SJCRH30 (cell line): ENCODE measurements at regions not wholly inside any gene's neighbourhood (a gene's known extent, or its start where the extent isn't known, plus 50 kb on each side); places are given as distances from the start of the nearest gene placed in this dataset.
"Not testable (repeated sequence)": the region's sequence is repeated elsewhere in the genome, so short reads cannot be mapped to it uniquely, and the experiment has no call there.

ENCODE experiments used
- DNase-seq, 2 experiments: peaks; one replicate each; pipeline ENCODE4 v3.0.0-alpha.2; 2015 to 2020
- H3K27ac ChIP-seq: fragments of 250-450 bp; sonication (Bioruptor Pico); 2 replicates; pipeline ENCODE4 v1.5.1; 2020; ENCODE audit warnings: mild to moderate bottlenecking, moderate library complexity
- H3K27me3 ChIP-seq: fragments of 250-450 bp; sonication (Bioruptor Pico); 2 replicates; pipeline ENCODE4 v1.5.1; 2020; ENCODE audit warnings: mild to moderate bottlenecking, moderate library complexity
- H3K36me3 ChIP-seq: fragments of 250-450 bp; sonication (Bioruptor Pico); 2 replicates; pipeline ENCODE4 v1.5.1; 2020; ENCODE audit warnings: mild to moderate bottlenecking, moderate library complexity
- H3K4me1 ChIP-seq: fragments of 250-450 bp; sonication (Bioruptor Pico); 2 replicates; pipeline ENCODE4 v1.5.1; 2020; ENCODE audit warnings: mild to moderate bottlenecking, moderate library complexity
- H3K4me3 ChIP-seq: fragments of 250-450 bp; sonication (Bioruptor Pico); 2 replicates; pipeline ENCODE4 v1.5.1; 2020; ENCODE audit warnings: mild to moderate bottlenecking, moderate library complexity
- H3K9me3 ChIP-seq: fragments of 250-450 bp; sonication (Bioruptor Pico); replicated peaks from 2 replicates; pipeline ENCODE4 v1.5.1; 2020; ENCODE audit warnings: mild to moderate bottlenecking, moderate library complexity

- Histone ChIP-seq H3K27me3 (no peaks in the 10 kb centered on the region), H3K27ac (no peak overlapping the region), H3K4me3 (no peak overlapping the region), H3K4me1 (no peaks in the 10 kb centered on the region), H3K9me3 (no peaks in the 10 kb centered on the region), H3K36me3 (no peaks in the 10 kb centered on the region)
- DNase-seq: no peak
These were observed 197.4 kb downstream of the C16orf95 start for GRCh38 chr16:87119748-87120147.

- Histone ChIP-seq H3K36me3 (no peaks in the 10 kb centered on the region), H3K27ac (no peak overlapping the region), H3K9me3 (no peaks in the 10 kb centered on the region), H3K4me1 (peaks cover 18% of the 10 kb centered on the region), H3K27me3 (no peaks in the 10 kb centered on the region), H3K4me3 (no peak overlapping the region)
- DNase-seq: no peak
These were observed 195.4 kb downstream of the C16orf95 start for GRCh38 chr16:87121816-87122215.

- no peak for DNase-seq
- H3K36me3 ChIP-seq: no peaks in the 10 kb centered on the region
- no peaks in the 10 kb centered on the region for H3K27me3 ChIP-seq
- H3K4me3 ChIP-seq: no peak overlapping the region
- H3K9me3 ChIP-seq: no peaks in the 10 kb centered on the region
- peaks cover 21% of the 10 kb centered on the region for H3K4me1 ChIP-seq
- no peak overlapping the region for H3K27ac ChIP-seq
These were observed 193.7 kb downstream of the C16orf95 start for GRCh38 chr16:87123356-87124001.

GRCh38 chr16:87124405-87124804, 192.8 kb downstream of the C16orf95 start:
- not testable (repeated sequence) for H3K4me3 ChIP-seq, DNase-seq, H3K27me3 ChIP-seq

GRCh38 chr16:87125206-87126155, 191.7 kb downstream of the C16orf95 start:
- H3K4me1 ChIP-seq: peaks cover 21% of the 10 kb centered on the region
- no peaks in the 10 kb centered on the region for H3K27me3 ChIP-seq
- DNase-seq: peak; percentile 54 to 71
- H3K36me3 ChIP-seq: no peaks in the 10 kb centered on the region
- no peaks in the 10 kb centered on the region for H3K9me3 ChIP-seq
- no peak overlapping the region for H3K4me3 ChIP-seq
- no peak overlapping the region for H3K27ac ChIP-seq

More at GRCh38 chr16:87124405-87124804, 192.8 kb downstream of the C16orf95 start:
- H3K9me3 ChIP-seq, H3K27ac ChIP-seq, H3K36me3 ChIP-seq: not testable (repeated sequence)
- peaks cover 21% of the 10 kb centered on the region for H3K4me1 ChIP-seq

- Histone ChIP-seq H3K36me3 (no peaks in the 10 kb centered on the region), H3K9me3 (no peaks in the 10 kb centered on the region), H3K27me3 (no peaks in the 10 kb centered on the region), H3K4me3 (no peak overlapping the region), H3K4me1 (peaks cover 21% of the 10 kb centered on the region), H3K27ac (no peak overlapping the region)
- no peak for DNase-seq
These were observed 190.7 kb downstream of the C16orf95 start for GRCh38 chr16:87126403-87127025.

- Histone ChIP-seq H3K27ac (no peak overlapping the region), H3K27me3 (no peaks in the 10 kb centered on the region), H3K36me3 (no peaks in the 10 kb centered on the region), H3K9me3 (no peaks in the 10 kb centered on the region), H3K4me1 (peaks cover 22% of the 10 kb centered on the region), H3K4me3 (no peak overlapping the region)
- DNase-seq: peak in 1 of 2 experiments; percentile 33
These were observed 190.0 kb downstream of the C16orf95 start for GRCh38 chr16:87127061-87127765.

- H3K4me3 ChIP-seq: no peak overlapping the region
- H3K4me1 ChIP-seq: peaks cover 24% of the 10 kb centered on the region
- no peaks in the 10 kb centered on the region for H3K36me3 ChIP-seq
- no peaks in the 10 kb centered on the region for H3K27me3 ChIP-seq
- no peaks in the 10 kb centered on the region for H3K9me3 ChIP-seq
- DNase-seq: no peak
- no peak overlapping the region for H3K27ac ChIP-seq
These were observed 189.4 kb downstream of the C16orf95 start for GRCh38 chr16:87127766-87128147.

GRCh38 chr16:87129771-87130170, 187.4 kb downstream of the C16orf95 start:
- Histone ChIP-seq H3K9me3 (no peaks in the 10 kb centered on the region), H3K36me3 (no peaks in the 10 kb centered on the region), H3K27ac (no peak overlapping the region), H3K27me3 (no peaks in the 10 kb centered on the region), H3K4me3 (no peak overlapping the region), H3K4me1 (peaks cover 27% of the 10 kb centered on the region)
- peak; percentile 16 to 40 for DNase-seq

GRCh38 chr16:87131061-87131995, 185.9 kb downstream of the C16orf95 start:
- peaks cover 14% of the 10 kb centered on the region for H3K4me1 ChIP-seq
- H3K36me3 ChIP-seq: no peaks in the 10 kb centered on the region
- no peaks in the 10 kb centered on the region for H3K27me3 ChIP-seq
- no peak overlapping the region for H3K27ac ChIP-seq
- no peak for DNase-seq
- H3K4me3 ChIP-seq: no peak overlapping the region
- H3K9me3 ChIP-seq: no peaks in the 10 kb centered on the region

- Histone ChIP-seq H3K4me3 (no peak overlapping the region), H3K4me1 (peaks cover 8% of the 10 kb centered on the region; the same call in 1 of the 2 replicates), H3K9me3 (no peaks in the 10 kb centered on the region), H3K36me3 (no peaks in the 10 kb centered on the region), H3K27me3 (no peaks in the 10 kb centered on the region), H3K27ac (no peak overlapping the region)
- no peak for DNase-seq
These were observed 185.2 kb downstream of the C16orf95 start for GRCh38 chr16:87131996-87132345.

GRCh38 chr16:87132361-87133014, 184.7 kb downstream of the C16orf95 start:
- Histone ChIP-seq H3K27me3 (no peaks in the 10 kb centered on the region), H3K36me3 (no peaks in the 10 kb centered on the region)
- DNase-seq: peak; percentile 67 to 77

GRCh38 chr16:87133112-87133850, 183.9 kb downstream of the C16orf95 start:
- H3K27me3 ChIP-seq: no peaks in the 10 kb centered on the region
- H3K9me3 ChIP-seq: no peaks in the 10 kb centered on the region
- no peak for DNase-seq
- H3K4me1 ChIP-seq: peaks cover 6% of the 10 kb centered on the region; the same call in 1 of the 2 replicates
- no peaks in the 10 kb centered on the region for H3K36me3 ChIP-seq
- no peak overlapping the region for H3K4me3 ChIP-seq
- H3K27ac ChIP-seq: no peak overlapping the region

More at GRCh38 chr16:87132361-87133014, 184.7 kb downstream of the C16orf95 start:
- Histone ChIP-seq H3K4me1 (peaks cover 6% of the 10 kb centered on the region; the same call in 1 of the 2 replicates), H3K27ac (no peak overlapping the region), H3K4me3 (no peak overlapping the region), H3K9me3 (no peaks in the 10 kb centered on the region)
